ENCODE measurements at regions not wholly inside any gene's neighbourhood (a gene's known extent, or its start where the extent isn't known, plus 50 kb on each side); places are given as distances from the start of the nearest gene placed in this dataset.

GRCh38 chr6:126204126-126204525, 135.8 kb upstream of the CENPW start:
- POLR2A ChIA-PET, result no interaction called here
- Mint-ChIP-seq H3K36me3 (no peaks in the 10 kb centered on the region), H3K27me3 (ENCODE audit: low read depth) (no peaks in the 10 kb centered on the region), H3K27ac (no peak overlapping the region), H3K4me3 (no peak overlapping the region), H3K9me3 (no peaks in the 10 kb centered on the region), H3K4me1 (no peaks in the 10 kb centered on the region)
- CTCF ChIA-PET, result no interaction called here
- ATAC-seq, result no peak
- TF ChIP-seq JAZF1 (CRISPR knock-in tag; IDR thresholded peaks at IDR 0.05) (no peak), PREB (CRISPR knock-in tag; IDR thresholded peaks at IDR 0.05; ENCODE audit: borderline replicate concordance) (no peak), ZNF232 (CRISPR knock-in tag; IDR thresholded peaks at IDR 0.05) (no peak)
- DNase-seq (ENCODE audit: low spot score), result no peak

GRCh38 chr6:126204598-126204997, 135.3 kb upstream of the CENPW start:
- TF ChIP-seq NFYB (CRISPR knock-in tag; conservative IDR thresholded peaks at IDR 0.05; ENCODE audit: low read depth) (no peak), AR (CRISPR knock-in tag; IDR thresholded peaks at IDR 0.05) (no peak), IRF2 (CRISPR knock-in tag; IDR thresholded peaks at IDR 0.05; ENCODE audit: borderline replicate concordance, low read depth) (no peak), CTCF (IDR thresholded peaks at IDR 0.05) (no peak), SOX15 (CRISPR knock-in tag; IDR thresholded peaks at IDR 0.05) (no peak), NFE2L1 (CRISPR knock-in tag; IDR thresholded peaks at IDR 0.05) (no peak)
- POLR2A ChIA-PET, result no interaction called here
- CTCF ChIA-PET, result no interaction called here
- no peak overlapping the region for H3K4me3 Mint-ChIP-seq
- H3K4me1 Mint-ChIP-seq, result no peaks in the 10 kb centered on the region
- no peak for DNase-seq (ENCODE audit: low spot score)
- H3K27ac Mint-ChIP-seq, result no peak overlapping the region
- H3K36me3 Mint-ChIP-seq, result no peaks in the 10 kb centered on the region
- H3K27me3 Mint-ChIP-seq (ENCODE audit: low read depth), result no peaks in the 10 kb centered on the region
- H3K9me3 Mint-ChIP-seq, result no peaks in the 10 kb centered on the region
- no peak for ATAC-seq

GRCh38 chr6:126206504-126207246, 133.2 kb upstream of the CENPW start:
- POLR2A ChIA-PET, result no interaction called here
- no peak overlapping the region for H3K4me3 Mint-ChIP-seq
- CTCF ChIA-PET, result no interaction called here
- H3K36me3 Mint-ChIP-seq, result no peaks in the 10 kb centered on the region
- ATAC-seq, result no peak
- no peak for DNase-seq (ENCODE audit: low spot score)
- peaks cover 3% of the 10 kb centered on the region; the same call in 1 of the 2 replicates for H3K9me3 Mint-ChIP-seq
- peaks cover 4% of the 10 kb centered on the region for H3K4me1 Mint-ChIP-seq
- TF ChIP-seq NFYB (CRISPR knock-in tag; conservative IDR thresholded peaks at IDR 0.05; ENCODE audit: low read depth), result no peak
- no peak for TF ChIP-seq PRDM15 (CRISPR knock-in tag; IDR thresholded peaks at IDR 0.05)
- TF ChIP-seq SMAD3 (CRISPR knock-in tag; IDR thresholded peaks at IDR 0.05; ENCODE audit: borderline replicate concordance), result no peak
- TF ChIP-seq CREB1 (CRISPR knock-in tag; IDR thresholded peaks at IDR 0.05), result no peak
- no peak for TF ChIP-seq ERG (CRISPR knock-in tag; IDR thresholded peaks at IDR 0.05)
- no peak for TF ChIP-seq ZNF281 (CRISPR knock-in tag; IDR thresholded peaks at IDR 0.05)
- no peak for TF ChIP-seq PRRX2 (CRISPR knock-in tag; IDR thresholded peaks at IDR 0.05)
- TF ChIP-seq ZMAT4 (CRISPR knock-in tag; IDR thresholded peaks at IDR 0.05), result no peak
- TF ChIP-seq ZNF396 (CRISPR knock-in tag; IDR thresholded peaks at IDR 0.05; ENCODE audit: borderline replicate concordance), result no peak
- TF ChIP-seq ZNF671 (CRISPR knock-in tag; IDR thresholded peaks at IDR 0.05), result no peak
- TF ChIP-seq ZNF232 (CRISPR knock-in tag; IDR thresholded peaks at IDR 0.05), result no peak
- no peak overlapping the region for H3K27ac Mint-ChIP-seq
- no peaks in the 10 kb centered on the region for H3K27me3 Mint-ChIP-seq (ENCODE audit: low read depth)

All from WTC11 (cell line).